NT2/D1 (cell line): ENCODE measurements at regions not wholly inside any gene's neighbourhood (a gene's known extent, or its start where the extent isn't known, plus 50 kb on each side); places are given as distances from the start of the nearest gene placed in this dataset.

Experiments
- YY1 ChIP-seq: IDR thresholded peaks from 2 replicates; pipeline ENCODE4 v1.6.1; 2011; ENCODE audit not compliant: insufficient read length, insufficient read depth
- ZNF274 ChIP-seq: IDR thresholded peaks from 2 replicates; pipeline ENCODE4 v1.6.1; 2011; ENCODE audit warnings: mild to moderate bottlenecking, low read depth, low read length

GRCh38 chr10:108615576-108616320 is 1307.6 kb downstream of the XPNPEP1 start:
- no peak for TF ChIP-seq ZNF274
- TF ChIP-seq YY1: no peak
